Mucosa of descending colon (tissue), 3 donors: ENCODE measurements at regions not wholly inside any gene's neighbourhood (a gene's known extent, or its start where the extent isn't known, plus 50 kb on each side); places are given as distances from the start of the nearest gene placed in this dataset.
"Not testable (repeated sequence)": the region's sequence is repeated elsewhere in the genome, so short reads cannot be mapped to it uniquely, and the experiment has no call there.

ENCODE experiments used
- ATAC-seq: fragments of 200-7000 bp; cut with Tn5 transposase; one replicate; pipeline ENCODE4 v1.9.1; 2020; ENCODE audit warnings: mild to moderate bottlenecking, moderate library complexity
- DNase-seq, 3 donors: peaks; one replicate each; pipeline ENCODE4 v3.0.0-alpha.2; 2020
- H3K36me3 ChIP-seq: fragments of 200-600 bp; one replicate; pipeline ENCODE4 v1.8.0; 2021; ENCODE audit warnings: low read depth, mild to moderate bottlenecking
- H3K4me1 ChIP-seq: fragments of 200-600 bp; one replicate; pipeline ENCODE4 v1.8.0; 2021; ENCODE audit warnings: low read depth, mild to moderate bottlenecking
- H3K4me3 ChIP-seq: fragments of 200-600 bp; one replicate; pipeline ENCODE4 v1.8.0; 2021; ENCODE audit warnings: mild to moderate bottlenecking
- H3K9me3 ChIP-seq: fragments of 200-600 bp; one replicate; pipeline ENCODE4 v1.8.0; 2021; ENCODE audit warnings: mild to moderate bottlenecking
- intact Hi-C, 2 donors: fragments of 100-400 bp; cut with DNase I in 1 of 2; cut with micrococcal nuclease in 1 of 2; formaldehyde crosslinking; loops; one replicate each; pipeline versions ENCODE4 v1.11.0 to v1.11.1; 2022; cut with DNase I, micrococcal nuclease
- TF ChIP-seq, protein P1 (sequence below): fragments of 200-600 bp; IDR thresholded peaks from one replicate; pipeline ENCODE4 v1.8.0; 2022; ENCODE audit warnings: antibody characterized with exemption, mild to moderate bottlenecking
- donor health status: DM: no; HTN: no; CAD: no; lungs with moderate emphysema.
- donor health status: DM: no; HTN: no; CAD: no.
- donor health status: DM: no; HTN: yes; CAD: no.

DNA sequence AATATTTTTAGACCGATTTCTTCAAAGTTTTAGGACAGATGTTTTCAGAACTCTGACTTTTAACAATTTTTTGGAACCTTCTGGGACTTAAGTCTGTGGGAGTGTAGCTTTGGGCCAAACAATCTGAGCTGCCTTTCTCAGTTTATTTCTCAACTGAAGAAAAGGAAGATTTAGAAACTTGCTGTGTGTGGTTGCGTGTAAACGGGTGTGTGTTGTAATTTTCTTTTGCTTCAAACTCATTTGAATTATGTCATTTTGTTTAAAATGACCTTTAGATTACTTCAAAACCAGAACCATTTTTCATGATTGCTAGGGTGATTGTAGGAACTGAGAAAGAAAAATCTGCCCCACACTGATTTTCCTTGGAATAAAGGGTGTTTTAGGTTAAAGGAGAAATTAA lies 577.7 kb upstream of the GALNTL6 start:
- intact Hi-C loops, result no loop called here
- H3K36me3 ChIP-seq, result no peaks in the 10 kb centered on the region
- H3K9me3 ChIP-seq, result no peaks in the 10 kb centered on the region
- no peaks in the 10 kb centered on the region for H3K4me1 ChIP-seq
- no peak for ATAC-seq
- H3K4me3 ChIP-seq, result no peak overlapping the region
- TF ChIP-seq, protein P1, sequence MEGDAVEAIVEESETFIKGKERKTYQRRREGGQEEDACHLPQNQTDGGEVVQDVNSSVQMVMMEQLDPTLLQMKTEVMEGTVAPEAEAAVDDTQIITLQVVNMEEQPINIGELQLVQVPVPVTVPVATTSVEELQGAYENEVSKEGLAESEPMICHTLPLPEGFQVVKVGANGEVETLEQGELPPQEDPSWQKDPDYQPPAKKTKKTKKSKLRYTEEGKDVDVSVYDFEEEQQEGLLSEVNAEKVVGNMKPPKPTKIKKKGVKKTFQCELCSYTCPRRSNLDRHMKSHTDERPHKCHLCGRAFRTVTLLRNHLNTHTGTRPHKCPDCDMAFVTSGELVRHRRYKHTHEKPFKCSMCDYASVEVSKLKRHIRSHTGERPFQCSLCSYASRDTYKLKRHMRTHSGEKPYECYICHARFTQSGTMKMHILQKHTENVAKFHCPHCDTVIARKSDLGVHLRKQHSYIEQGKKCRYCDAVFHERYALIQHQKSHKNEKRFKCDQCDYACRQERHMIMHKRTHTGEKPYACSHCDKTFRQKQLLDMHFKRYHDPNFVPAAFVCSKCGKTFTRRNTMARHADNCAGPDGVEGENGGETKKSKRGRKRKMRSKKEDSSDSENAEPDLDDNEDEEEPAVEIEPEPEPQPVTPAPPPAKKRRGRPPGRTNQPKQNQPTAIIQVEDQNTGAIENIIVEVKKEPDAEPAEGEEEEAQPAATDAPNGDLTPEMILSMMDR, result no peak
- no peak for DNase-seq

- ATAC-seq, H3K4me3 ChIP-seq, H3K9me3 ChIP-seq, H3K36me3 ChIP-seq, intact Hi-C loops, DNase-seq, H3K4me1 ChIP-seq: not testable (repeated sequence)
Observed at GRCh38 chr4:171229354-171229753, 583.9 kb upstream of the GALNTL6 start.

GRCh38 chr4:171221181-171221580 lies 592.0 kb upstream of the GALNTL6 start:
- Histone ChIP-seq H3K9me3 (no peaks in the 10 kb centered on the region), H3K36me3 (no peaks in the 10 kb centered on the region), H3K4me1 (no peaks in the 10 kb centered on the region), H3K4me3 (no peak overlapping the region)
- TF ChIP-seq, protein P1, result no peak
- ATAC-seq, result no peak
- intact Hi-C loops, result no loop called here
- no peak for DNase-seq

GRCh38 chr4:171203425-171203824 lies 609.8 kb upstream of the GALNTL6 start:
- intact Hi-C loops, result no loop called here
- DNase-seq, result no peak

GRCh38 chr4:171202908-171203307 lies 610.3 kb upstream of the GALNTL6 start:
- intact Hi-C loops, result no loop called here

More at GRCh38 chr4:171203425-171203824, 609.8 kb upstream of the GALNTL6 start:
- Histone ChIP-seq H3K9me3 (no peaks in the 10 kb centered on the region), H3K36me3 (no peaks in the 10 kb centered on the region), H3K4me3 (no peak overlapping the region), H3K4me1 (no peaks in the 10 kb centered on the region)
- TF ChIP-seq, protein P1, result no peak
- no peak for ATAC-seq

GRCh38 chr4:171186700-171187099 lies 626.5 kb upstream of the GALNTL6 start:
- TF ChIP-seq, protein P1, result no peak
- no peak overlapping the region for H3K4me3 ChIP-seq
- no peaks in the 10 kb centered on the region for H3K9me3 ChIP-seq
- DNase-seq (no peak), ATAC-seq (no peak)
- intact Hi-C loops, result no loop called here
- no peaks in the 10 kb centered on the region for H3K4me1 ChIP-seq
- no peaks in the 10 kb centered on the region for H3K36me3 ChIP-seq

More at GRCh38 chr4:171202908-171203307, 610.3 kb upstream of the GALNTL6 start:
- DNase-seq (no peak), ATAC-seq (no peak)
- Histone ChIP-seq H3K36me3 (no peaks in the 10 kb centered on the region), H3K4me1 (no peaks in the 10 kb centered on the region), H3K4me3 (no peak overlapping the region), H3K9me3 (no peaks in the 10 kb centered on the region)
- TF ChIP-seq, protein P1, result no peak
